ENCODE measurements at regions not wholly inside any gene's neighbourhood (a gene's known extent, or its start where the extent isn't known, plus 50 kb on each side); places are given as distances from the start of the nearest gene placed in this dataset.

GRCh38 chr12:126389961-126390360 is 1324.7 kb downstream of the AACS start:
- H2AK5ac ChIP-seq (ENCODE audit: insufficient read length, low read length): no peak overlapping the region
- Mint-ChIP-seq H3K4me3 (no peak overlapping the region), H3K9me3 (no peaks in the 10 kb centered on the region; a peak in 1 of 5 replicates)

More at GRCh38 chr12:126389961-126390360, 1324.7 kb downstream of the AACS start:
- peaks cover 9 to 11% of the 10 kb centered on the region in 2 experiments for H3K4me1 Mint-ChIP-seq
- H3K36me3 Mint-ChIP-seq (ENCODE audit: insufficient read depth in 1 of 3, low read depth in 3 of 3): 0 out of 7 replicates have a peak, but pooled peaks cover 0 to 3% (median 0%) of the 10 kb centered on the region in 3 experiments
- Histone ChIP-seq H2AFZ (ENCODE audit: low read length) (no peak overlapping the region), H3K56ac (ENCODE audit: insufficient read length, low read depth, low read length) (no peak overlapping the region), H3K9ac (ENCODE audit: extremely low read depth, insufficient read length, low read length) (no peak overlapping the region), H3K27ac (ENCODE audit: insufficient read length, low read depth, low read length) (no peak overlapping the region), H3K79me2 (ENCODE audit: insufficient read depth, low read length) (no peaks in the 10 kb centered on the region), H2BK12ac (ENCODE audit: insufficient read length, low read depth, low read length) (no peak overlapping the region), H3K18ac (ENCODE audit: insufficient read length, low read depth, low read length) (no peak overlapping the region), H3K4me2 (ENCODE audit: insufficient read depth, insufficient read length, low read length) (no peak overlapping the region), H3K14ac (ENCODE audit: insufficient read depth, low read length) (no peak overlapping the region), H3K4me1 (ENCODE audit: insufficient read depth, low read length) (peaks cover 4% of the 10 kb centered on the region; the same call in 1 of the 2 replicates), H3K23me2 (ENCODE audit: insufficient read length, low read depth, low read length, poor library complexity, severe bottlenecking) (no peaks in the 10 kb centered on the region), H3K79me1 (ENCODE audit: insufficient read depth, low read depth, low read length, poor library complexity, severe bottlenecking) (no peaks in the 10 kb centered on the region), H3K27me3 (ENCODE audit: insufficient read depth, low read length) (no peaks in the 10 kb centered on the region), H3K23ac (ENCODE audit: insufficient read length, low read depth, low read length) (no peak overlapping the region), H2BK15ac (ENCODE audit: low read depth, low read length) (no peak overlapping the region), H2BK120ac (ENCODE audit: low read depth, low read length, poor library complexity, severe bottlenecking) (no peak overlapping the region), H4K91ac (ENCODE audit: insufficient read length, low read depth, low read length) (no peak overlapping the region), H2BK20ac (ENCODE audit: low read depth, low read length, poor library complexity, severe bottlenecking) (no peak overlapping the region), H4K8ac (replicated peaks; ENCODE audit: insufficient read length, low read depth, low read length) (no peak overlapping the region), H4K20me1 (ENCODE audit: control insufficient read depth, insufficient read depth, insufficient read length) (no peaks in the 10 kb centered on the region), H3K9me3 (ENCODE audit: control insufficient read depth, low read depth, low read length) (no peaks in the 10 kb centered on the region), H4K5ac (ENCODE audit: insufficient read length, low read depth, low read length) (no peak overlapping the region), H2BK5ac (ENCODE audit: insufficient read length, low read length) (no peak overlapping the region), H3K4ac (ENCODE audit: low read depth, low read length) (no peak overlapping the region), H3T11ph (ENCODE audit: low read length) (no peak overlapping the region)
- no peak for TF ChIP-seq CTCF (conservative IDR thresholded peaks at IDR 0.05)
- no peak overlapping the region for H3K27ac Mint-ChIP-seq
- no peak for DNase-seq
- H3K27me3 Mint-ChIP-seq (ENCODE audit: low read depth): no peaks in the 10 kb centered on the region; the same call in none of the 2 replicates
- no CpG with 5 or more reads among the region's 5 CpGs for WGBS (ENCODE audit: extremely low coverage, insufficient read length, low lambda C conversion rate)

Data from H9 (cell line).